ENCODE measurements at regions not wholly inside any gene's neighbourhood (a gene's known extent, or its start where the extent isn't known, plus 50 kb on each side); places are given as distances from the start of the nearest gene placed in this dataset.

DNA sequence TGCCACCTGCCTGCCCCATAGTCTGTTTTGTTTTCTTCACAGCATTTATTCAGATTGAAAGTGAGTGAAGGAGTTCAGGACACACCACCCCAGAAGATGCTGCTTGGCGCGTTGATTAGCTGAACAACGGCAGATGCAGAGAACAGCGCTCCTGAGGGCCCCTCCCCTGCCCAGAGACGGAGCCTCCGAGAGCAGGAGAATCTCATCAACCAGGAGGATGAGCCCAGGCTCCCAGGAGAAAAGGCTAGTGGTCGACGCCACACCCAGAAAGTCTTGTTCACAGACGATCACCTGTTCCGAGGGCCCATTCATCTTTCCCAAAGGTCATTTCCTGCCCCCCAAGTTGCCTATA, 180.4 kb upstream of the PPP1R26 start:
- Histone ChIP-seq H3K27me3 (no peaks in the 10 kb centered on the region), H3K4me1 (no peaks in the 10 kb centered on the region), H3K4me3 (no peak overlapping the region), H3K36me3 (no peaks in the 10 kb centered on the region), H3K9me3 (no peaks in the 10 kb centered on the region), H3K27ac (no peak overlapping the region)
- no peak for DNase-seq
- TF ChIP-seq, protein P1, sequence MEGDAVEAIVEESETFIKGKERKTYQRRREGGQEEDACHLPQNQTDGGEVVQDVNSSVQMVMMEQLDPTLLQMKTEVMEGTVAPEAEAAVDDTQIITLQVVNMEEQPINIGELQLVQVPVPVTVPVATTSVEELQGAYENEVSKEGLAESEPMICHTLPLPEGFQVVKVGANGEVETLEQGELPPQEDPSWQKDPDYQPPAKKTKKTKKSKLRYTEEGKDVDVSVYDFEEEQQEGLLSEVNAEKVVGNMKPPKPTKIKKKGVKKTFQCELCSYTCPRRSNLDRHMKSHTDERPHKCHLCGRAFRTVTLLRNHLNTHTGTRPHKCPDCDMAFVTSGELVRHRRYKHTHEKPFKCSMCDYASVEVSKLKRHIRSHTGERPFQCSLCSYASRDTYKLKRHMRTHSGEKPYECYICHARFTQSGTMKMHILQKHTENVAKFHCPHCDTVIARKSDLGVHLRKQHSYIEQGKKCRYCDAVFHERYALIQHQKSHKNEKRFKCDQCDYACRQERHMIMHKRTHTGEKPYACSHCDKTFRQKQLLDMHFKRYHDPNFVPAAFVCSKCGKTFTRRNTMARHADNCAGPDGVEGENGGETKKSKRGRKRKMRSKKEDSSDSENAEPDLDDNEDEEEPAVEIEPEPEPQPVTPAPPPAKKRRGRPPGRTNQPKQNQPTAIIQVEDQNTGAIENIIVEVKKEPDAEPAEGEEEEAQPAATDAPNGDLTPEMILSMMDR (IDR thresholded peaks at IDR 0.05): no peak
- no peak for TF ChIP-seq POLR2A (IDR thresholded peaks at IDR 0.05)

DNA sequence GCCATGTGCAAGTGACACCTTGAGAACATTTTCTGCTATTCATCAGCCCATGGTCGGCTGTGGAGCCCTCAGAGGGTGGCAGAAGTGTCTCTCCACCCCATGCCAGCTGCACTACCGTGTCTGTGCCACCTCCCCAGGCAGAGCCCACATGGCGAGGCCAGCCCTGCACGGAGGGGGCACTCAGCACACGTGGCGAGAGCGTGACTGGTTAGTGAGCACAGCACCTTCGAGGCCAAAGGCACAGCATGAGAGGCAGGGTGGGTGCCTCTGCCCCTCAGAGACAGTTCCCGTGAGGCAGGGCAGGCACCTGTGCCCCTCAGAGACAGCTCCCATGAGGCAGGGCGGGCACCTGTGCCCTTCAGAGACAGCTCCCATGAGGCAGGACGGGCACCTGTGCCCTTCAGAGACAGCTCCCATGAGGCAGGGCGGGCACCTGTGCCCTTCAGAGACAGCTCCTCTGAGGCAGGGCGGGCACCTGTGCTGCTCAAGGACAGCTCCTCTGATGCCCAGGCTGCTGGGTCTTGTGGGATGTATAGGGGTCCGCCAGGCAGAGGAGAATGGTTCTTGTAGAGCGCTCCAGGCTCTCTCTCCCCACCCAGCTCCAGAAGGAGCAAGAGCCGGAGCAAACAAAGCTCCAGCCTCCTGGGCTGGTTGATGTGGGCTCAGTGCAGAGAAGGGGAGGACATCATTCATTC, 179.8 kb upstream of the PPP1R26 start:
- no peaks in the 10 kb centered on the region for H3K27me3 ChIP-seq

DNA sequence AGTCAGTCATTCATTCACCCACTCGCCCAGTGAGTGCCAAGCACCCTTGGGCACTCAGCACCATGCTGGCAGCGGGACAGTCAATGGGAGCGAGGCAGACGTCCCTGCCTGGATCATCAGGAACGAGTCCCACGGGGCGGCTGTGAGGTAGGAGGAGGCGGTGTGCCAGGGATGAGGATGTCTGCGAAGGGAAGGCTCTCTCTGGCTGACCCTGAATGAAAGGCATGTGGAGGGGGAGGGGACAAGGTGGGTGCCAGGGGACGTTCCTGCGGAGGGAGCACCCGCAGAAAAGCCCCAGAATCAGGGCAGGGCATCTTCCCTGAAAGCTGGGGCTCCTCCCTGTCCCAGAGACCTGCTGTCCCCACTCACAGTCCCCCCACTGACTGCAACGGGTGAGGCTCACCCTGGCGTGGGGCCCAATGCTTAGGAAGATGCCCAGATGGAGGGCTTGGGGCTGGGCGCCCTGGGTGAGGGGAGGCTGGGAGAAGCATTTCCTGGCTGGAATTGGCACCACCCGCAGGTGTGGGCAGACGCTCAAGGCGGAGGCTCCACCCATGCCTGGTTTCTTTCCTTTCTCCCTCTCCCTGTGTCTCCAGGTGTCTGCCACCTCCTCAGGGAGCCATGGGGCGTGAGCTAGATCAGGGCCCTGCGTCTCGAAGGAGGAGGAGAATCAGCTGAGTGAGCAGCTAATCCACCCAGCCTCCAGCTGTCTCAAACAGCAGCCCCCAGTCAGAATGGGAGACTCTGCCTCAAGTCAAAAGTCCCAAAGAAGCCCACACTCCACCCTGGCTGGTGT, 179.0 kb upstream of the PPP1R26 start:
- no peaks in the 10 kb centered on the region for H3K36me3 ChIP-seq
- no peak for TF ChIP-seq POLR2A (IDR thresholded peaks at IDR 0.05)
- TF ChIP-seq, protein P1 (IDR thresholded peaks at IDR 0.05): no peak
- no peaks in the 10 kb centered on the region for H3K9me3 ChIP-seq
- DNase-seq: peak in 1 of 3 donors; percentile 40
- H3K27me3 ChIP-seq: no peaks in the 10 kb centered on the region
- no peak overlapping the region for H3K4me3 ChIP-seq
- no peak overlapping the region for H3K27ac ChIP-seq
- H3K4me1 ChIP-seq: no peaks in the 10 kb centered on the region

More for the DNA sequence above, 179.8 kb upstream of the PPP1R26 start:
- no peaks in the 10 kb centered on the region for H3K36me3 ChIP-seq
- no peak for DNase-seq
- H3K4me3 ChIP-seq: no peak overlapping the region
- no peak for TF ChIP-seq POLR2A (IDR thresholded peaks at IDR 0.05)
- TF ChIP-seq, protein P1 (IDR thresholded peaks at IDR 0.05): no peak
- H3K4me1 ChIP-seq: no peaks in the 10 kb centered on the region
- H3K9me3 ChIP-seq: no peaks in the 10 kb centered on the region
- no peak overlapping the region for H3K27ac ChIP-seq

DNA sequence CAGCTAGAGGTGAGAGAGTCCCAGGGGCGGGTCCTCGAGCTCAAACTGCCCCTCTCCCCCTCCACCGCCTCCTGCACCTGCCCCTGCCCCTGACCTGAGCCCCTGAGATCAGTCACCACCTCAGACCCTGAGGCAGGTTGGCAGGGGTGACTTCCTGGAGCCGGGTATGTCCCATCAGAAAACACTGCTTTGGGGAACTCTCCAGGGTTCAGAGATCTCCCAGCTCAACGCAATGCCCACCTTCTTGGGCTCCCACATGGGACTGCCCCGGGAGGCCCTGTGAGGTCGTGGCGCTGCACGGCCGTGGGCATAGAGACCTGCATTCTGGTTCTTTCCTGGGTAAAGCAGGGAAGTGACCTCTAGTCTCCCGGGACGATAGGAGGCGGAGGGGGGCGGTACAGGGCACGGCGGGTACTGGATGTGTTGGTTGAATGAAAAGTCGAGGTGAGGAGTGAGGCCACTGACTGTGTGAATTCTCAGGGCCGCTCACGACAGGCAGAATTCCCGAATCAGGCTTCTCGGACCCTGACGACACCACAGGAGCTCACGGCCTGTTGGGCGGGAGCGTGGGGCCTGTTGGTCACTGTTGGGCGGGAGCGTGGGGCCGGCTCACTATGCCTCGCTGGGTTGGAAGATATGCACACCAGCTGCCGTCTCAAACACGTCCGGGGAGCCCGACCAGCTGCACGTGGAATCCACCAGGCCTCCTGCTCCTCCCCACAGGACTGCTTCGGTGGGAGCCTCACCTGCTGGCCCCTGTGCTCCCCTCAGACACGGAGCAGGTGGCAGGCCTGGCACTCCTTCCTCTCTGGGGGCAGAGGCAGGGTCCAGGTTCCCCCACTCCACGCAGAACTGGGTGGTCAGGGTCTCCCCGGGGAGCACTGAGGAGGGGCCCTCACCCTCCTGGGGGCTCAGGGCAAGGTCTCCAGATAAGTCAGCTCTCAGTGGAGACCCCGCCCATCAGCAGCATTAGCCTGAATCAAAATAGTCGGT, 178.0 kb upstream of the PPP1R26 start:
- no peaks in the 10 kb centered on the region for H3K4me1 ChIP-seq
- H3K27ac ChIP-seq: no peak overlapping the region
- H3K27me3 ChIP-seq: no peaks in the 10 kb centered on the region
- H3K36me3 ChIP-seq: no peaks in the 10 kb centered on the region
- H3K4me3 ChIP-seq: no peak overlapping the region
- no peak for DNase-seq
- TF ChIP-seq, protein P1 (IDR thresholded peaks at IDR 0.05): no peak
- no peak for TF ChIP-seq POLR2A (IDR thresholded peaks at IDR 0.05)
- no peaks in the 10 kb centered on the region for H3K9me3 ChIP-seq
